ENCODE measurements at regions not wholly inside any gene's neighbourhood (a gene's known extent, or its start where the extent isn't known, plus 50 kb on each side); places are given as distances from the start of the nearest gene placed in this dataset.
"Not testable (repeated sequence)": the region's sequence is repeated elsewhere in the genome, so short reads cannot be mapped to it uniquely, and the experiment has no call there.

GRCh38 chr1:213573648-213574009 is 414.1 kb upstream of the PROX1 start:
- H3K27ac Mint-ChIP-seq = no peak overlapping the region
- H3K4me3 Mint-ChIP-seq = no peak overlapping the region
- no peak for ATAC-seq (replicated peaks in 1 of 2)
- peaks cover 0 to 2% of the 10 kb centered on the region in 2 donors for H3K36me3 Mint-ChIP-seq (ENCODE audit: insufficient read depth in 2 of 2)
- H3K9me3 Mint-ChIP-seq = peaks cover 4 to 5% of the 10 kb centered on the region in 2 donors
- no peaks in the 10 kb centered on the region for H3K27me3 Mint-ChIP-seq (ENCODE audit: low read depth)
- no peak for DNase-seq
- no peaks in the 10 kb centered on the region for H3K4me1 Mint-ChIP-seq (ENCODE audit: low read depth)

- Mint-ChIP-seq H3K36me3 (ENCODE audit: insufficient read depth in 2 of 2) (no peaks in the 10 kb centered on the region), H3K27ac (no peak overlapping the region), H3K9me3 (no peaks in the 10 kb centered on the region), H3K4me1 (ENCODE audit: low read depth) (no peaks in the 10 kb centered on the region), H3K4me3 (no peak overlapping the region), H3K27me3 (ENCODE audit: low read depth) (no peaks in the 10 kb centered on the region)
- ATAC-seq (replicated peaks in 1 of 2) = no peak
- no peak for DNase-seq
Measured at GRCh38 chr1:213582976-213583567, 404.7 kb upstream of the PROX1 start.

- ATAC-seq (replicated peaks in 1 of 2) (no peak), DNase-seq (no peak)
- Mint-ChIP-seq H3K27me3 (ENCODE audit: low read depth) (no peaks in the 10 kb centered on the region), H3K36me3 (ENCODE audit: insufficient read depth in 2 of 2) (no peaks in the 10 kb centered on the region), H3K9me3 (no peaks in the 10 kb centered on the region), H3K27ac (no peak overlapping the region), H3K4me1 (ENCODE audit: low read depth) (no peaks in the 10 kb centered on the region), H3K4me3 (no peak overlapping the region)
Measured at GRCh38 chr1:213584272-213584671, 403.5 kb upstream of the PROX1 start.

- DNase-seq (no peak), ATAC-seq (replicated peaks in 1 of 2) (no peak)
- H3K4me1 Mint-ChIP-seq (ENCODE audit: low read depth) = no peaks in the 10 kb centered on the region
- no peaks in the 10 kb centered on the region for H3K9me3 Mint-ChIP-seq
- no peak overlapping the region for H3K4me3 Mint-ChIP-seq
- no peak overlapping the region for H3K27ac Mint-ChIP-seq
- H3K36me3 Mint-ChIP-seq (ENCODE audit: insufficient read depth in 2 of 2) = no peaks in the 10 kb centered on the region
- H3K27me3 Mint-ChIP-seq (ENCODE audit: low read depth) = no peaks in the 10 kb centered on the region
Measured at GRCh38 chr1:213585402-213585801, 402.4 kb upstream of the PROX1 start.

- H3K36me3 Mint-ChIP-seq (ENCODE audit: insufficient read depth in 2 of 2) = no peaks in the 10 kb centered on the region
- no peak for ATAC-seq (replicated peaks in 1 of 2)
- no peaks in the 10 kb centered on the region for H3K9me3 Mint-ChIP-seq
- H3K4me3 Mint-ChIP-seq = no peak overlapping the region
- H3K27ac Mint-ChIP-seq = no peak overlapping the region
- H3K4me1 Mint-ChIP-seq (ENCODE audit: low read depth) = no peaks in the 10 kb centered on the region
- no peaks in the 10 kb centered on the region for H3K27me3 Mint-ChIP-seq (ENCODE audit: low read depth)
- no peak for DNase-seq
Measured at GRCh38 chr1:213585959-213586586, 401.7 kb upstream of the PROX1 start.

- H3K27ac Mint-ChIP-seq = no peak overlapping the region
- H3K9me3 Mint-ChIP-seq = no peaks in the 10 kb centered on the region
- no peak for ATAC-seq (replicated peaks in 1 of 2)
- DNase-seq = no peak
- H3K36me3 Mint-ChIP-seq (ENCODE audit: insufficient read depth in 2 of 2) = no peaks in the 10 kb centered on the region
- H3K4me1 Mint-ChIP-seq (ENCODE audit: low read depth) = no peaks in the 10 kb centered on the region
- H3K4me3 Mint-ChIP-seq = no peak overlapping the region
- no peaks in the 10 kb centered on the region for H3K27me3 Mint-ChIP-seq (ENCODE audit: low read depth)
Measured at GRCh38 chr1:213586587-213586972, 401.2 kb upstream of the PROX1 start.

- H3K36me3 Mint-ChIP-seq (ENCODE audit: insufficient read depth in 2 of 2) = peaks cover 0 to 2% of the 10 kb centered on the region in 2 donors
- H3K4me1 Mint-ChIP-seq (ENCODE audit: low read depth) = no peaks in the 10 kb centered on the region
- H3K27me3 Mint-ChIP-seq (ENCODE audit: low read depth) = peaks cover 5% of the 10 kb centered on the region
- ATAC-seq (replicated peaks in 1 of 2) = no peak
- no peaks in the 10 kb centered on the region for H3K9me3 Mint-ChIP-seq
- no peak for DNase-seq
- H3K4me3 Mint-ChIP-seq = no peak overlapping the region
- H3K27ac Mint-ChIP-seq = no peak overlapping the region
Measured at GRCh38 chr1:213596729-213597128, 391.0 kb upstream of the PROX1 start.

- ATAC-seq (replicated peaks in 1 of 2) (no peak), DNase-seq (no peak)
- no peaks in the 10 kb centered on the region for H3K9me3 Mint-ChIP-seq
- peaks cover 0 to 2% of the 10 kb centered on the region in 2 donors for H3K36me3 Mint-ChIP-seq (ENCODE audit: insufficient read depth in 2 of 2)
- H3K27ac Mint-ChIP-seq = no peak overlapping the region
- no peak overlapping the region for H3K4me3 Mint-ChIP-seq
- peaks cover 4% of the 10 kb centered on the region for H3K27me3 Mint-ChIP-seq (ENCODE audit: low read depth)
- H3K4me1 Mint-ChIP-seq (ENCODE audit: low read depth) = no peaks in the 10 kb centered on the region
Measured at GRCh38 chr1:213598263-213598662, 389.5 kb upstream of the PROX1 start.

GRCh38 chr1:213600879-213601278 is 386.9 kb upstream of the PROX1 start:
- H3K27me3 Mint-ChIP-seq (ENCODE audit: low read depth) = no peaks in the 10 kb centered on the region
- H3K4me1 Mint-ChIP-seq (ENCODE audit: low read depth) = no peaks in the 10 kb centered on the region
- H3K9me3 Mint-ChIP-seq = no peaks in the 10 kb centered on the region
- no peaks in the 10 kb centered on the region for H3K36me3 Mint-ChIP-seq (ENCODE audit: insufficient read depth in 2 of 2)
- DNase-seq (no peak), ATAC-seq (replicated peaks in 1 of 2) (no peak)
- no peak overlapping the region for H3K4me3 Mint-ChIP-seq
- no peak overlapping the region for H3K27ac Mint-ChIP-seq

GRCh38 chr1:213601705-213602104 is 386.1 kb upstream of the PROX1 start:
- H3K27me3 Mint-ChIP-seq (ENCODE audit: low read depth); H3K4me3 Mint-ChIP-seq; H3K27ac Mint-ChIP-seq; ATAC-seq (replicated peaks in 1 of 2); DNase-seq; H3K4me1 Mint-ChIP-seq (ENCODE audit: low read depth); H3K36me3 Mint-ChIP-seq (ENCODE audit: insufficient read depth in 2 of 2); H3K9me3 Mint-ChIP-seq: not testable (repeated sequence)

- H3K4me1 Mint-ChIP-seq (ENCODE audit: low read depth) = no peaks in the 10 kb centered on the region
- H3K9me3 Mint-ChIP-seq = no peaks in the 10 kb centered on the region
- DNase-seq (no peak), ATAC-seq (replicated peaks in 1 of 2) (no peak)
- no peak overlapping the region for H3K4me3 Mint-ChIP-seq
- H3K27me3 Mint-ChIP-seq (ENCODE audit: low read depth) = no peaks in the 10 kb centered on the region
- H3K27ac Mint-ChIP-seq = no peak overlapping the region
- no peaks in the 10 kb centered on the region for H3K36me3 Mint-ChIP-seq (ENCODE audit: insufficient read depth in 2 of 2)
Measured at GRCh38 chr1:213602796-213603486, 384.8 kb upstream of the PROX1 start.

GRCh38 chr1:213604477-213604876 is 383.3 kb upstream of the PROX1 start:
- no peaks in the 10 kb centered on the region for H3K4me1 Mint-ChIP-seq (ENCODE audit: low read depth)
- no peaks in the 10 kb centered on the region for H3K36me3 Mint-ChIP-seq (ENCODE audit: insufficient read depth in 2 of 2)
- ATAC-seq (replicated peaks in 1 of 2) = no peak
- H3K4me3 Mint-ChIP-seq = no peak overlapping the region
- no peaks in the 10 kb centered on the region for H3K9me3 Mint-ChIP-seq
- H3K27ac Mint-ChIP-seq = no peak overlapping the region
- no peaks in the 10 kb centered on the region for H3K27me3 Mint-ChIP-seq (ENCODE audit: low read depth)
- no peak for DNase-seq

GRCh38 chr1:213605732-213606131 is 382.0 kb upstream of the PROX1 start:
- ATAC-seq (replicated peaks in 1 of 2) (no peak), DNase-seq (no peak)
- H3K36me3 Mint-ChIP-seq (ENCODE audit: insufficient read depth in 2 of 2) = no peaks in the 10 kb centered on the region
- H3K27ac Mint-ChIP-seq = no peak overlapping the region
- H3K4me1 Mint-ChIP-seq (ENCODE audit: low read depth) = no peaks in the 10 kb centered on the region
- H3K27me3 Mint-ChIP-seq (ENCODE audit: low read depth) = no peaks in the 10 kb centered on the region
- H3K9me3 Mint-ChIP-seq = no peaks in the 10 kb centered on the region
- no peak overlapping the region for H3K4me3 Mint-ChIP-seq

Data from activated T-cell treated with anti-CD3 and anti-CD28 coated beads, Interleukin-2, amount 50 U/mL, for 72 hours (primary cell).